ENCODE measurements at regions not wholly inside any gene's neighbourhood (a gene's known extent, or its start where the extent isn't known, plus 50 kb on each side); places are given as distances from the start of the nearest gene placed in this dataset.
"Not testable (repeated sequence)": the region's sequence is repeated elsewhere in the genome, so short reads cannot be mapped to it uniquely, and the experiment has no call there.

DNA sequence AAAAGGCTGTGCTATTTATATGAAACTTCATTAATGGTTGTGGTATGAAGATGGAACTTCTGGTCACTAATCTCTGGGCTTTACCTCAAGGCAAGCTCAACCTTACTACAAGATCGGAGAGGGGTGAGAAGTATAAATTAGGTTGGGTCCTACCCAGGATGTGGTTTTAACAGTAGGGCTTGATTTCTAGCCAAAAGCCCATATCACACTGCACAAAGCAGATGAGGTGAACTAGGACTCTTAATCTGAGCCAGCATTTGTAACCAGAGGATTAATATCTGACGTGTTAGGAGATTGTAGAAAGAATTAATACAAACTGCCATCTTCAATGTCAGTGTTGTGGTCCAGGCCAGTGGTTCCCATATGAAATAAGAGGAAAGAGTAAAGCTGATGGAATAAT, 86.4 kb upstream of the RGPD4 start:
- DNase-seq: no peak

DNA sequence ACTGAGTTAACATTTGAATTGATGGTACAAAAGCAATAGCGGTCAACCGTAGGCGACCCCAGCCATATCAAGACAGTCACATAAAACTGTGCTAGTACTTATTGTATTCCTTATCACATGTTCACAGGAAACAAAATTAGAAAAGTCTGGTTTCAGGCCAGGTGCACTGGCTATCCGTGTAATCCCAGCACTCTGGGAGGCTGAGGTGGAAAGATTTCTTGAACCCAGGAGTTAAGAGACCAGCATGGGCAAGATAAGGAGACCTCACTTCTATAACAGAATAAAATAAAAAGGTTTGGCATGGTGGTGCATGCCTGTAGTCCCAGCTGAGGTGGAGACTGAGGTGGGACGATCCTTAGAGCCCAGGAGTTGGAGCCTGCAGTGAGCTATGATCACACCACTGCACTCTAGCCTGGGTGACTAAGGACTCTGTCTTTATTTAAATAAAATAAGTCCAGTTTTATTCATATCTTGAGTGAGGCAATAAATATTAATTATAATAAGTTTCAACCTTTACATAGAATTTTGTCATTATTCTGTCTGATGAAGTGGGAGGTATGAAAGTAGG, 84.1 kb upstream of the RGPD4 start:
- DNase-seq: no peak

DNA sequence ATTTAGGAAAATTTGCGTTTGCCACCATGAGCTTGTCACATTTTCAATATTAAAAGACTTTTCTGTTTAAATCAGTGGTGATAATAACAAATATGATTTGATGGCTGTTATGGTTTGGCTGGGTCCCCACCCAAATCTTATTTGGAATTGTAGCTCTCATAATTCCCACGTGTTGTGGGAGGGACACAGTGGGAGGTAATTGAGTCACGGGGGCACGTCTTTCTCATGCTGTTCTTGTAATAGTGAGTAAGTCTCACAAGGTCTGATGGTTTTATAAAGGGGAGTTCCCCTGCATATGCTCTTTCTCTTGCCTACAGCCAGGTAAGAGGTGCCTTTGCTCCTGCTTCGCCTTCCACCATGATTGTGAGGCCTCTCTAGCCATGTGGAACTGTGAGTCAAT, 83.4 kb upstream of the RGPD4 start:
- no peak for DNase-seq

DNA sequence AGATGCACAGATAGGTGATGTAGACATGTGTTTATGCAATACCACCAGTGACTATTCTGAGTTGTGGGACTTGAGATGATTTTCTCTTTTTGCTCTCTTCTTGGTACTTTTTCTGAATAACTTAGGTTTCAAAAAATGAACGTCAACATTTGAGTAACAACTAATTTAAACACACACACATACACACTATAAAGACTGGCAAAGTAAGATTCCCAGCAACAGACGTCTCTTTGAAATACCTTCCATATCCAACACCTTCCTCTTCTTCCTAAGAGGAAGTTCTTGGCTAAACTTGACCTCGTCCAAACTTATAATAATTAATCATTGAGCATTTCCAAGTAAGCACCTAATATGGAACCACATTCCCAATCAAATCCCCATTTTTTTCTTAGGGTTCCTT, 81.6 kb upstream of the RGPD4 start:
- no peak for DNase-seq

DNA sequence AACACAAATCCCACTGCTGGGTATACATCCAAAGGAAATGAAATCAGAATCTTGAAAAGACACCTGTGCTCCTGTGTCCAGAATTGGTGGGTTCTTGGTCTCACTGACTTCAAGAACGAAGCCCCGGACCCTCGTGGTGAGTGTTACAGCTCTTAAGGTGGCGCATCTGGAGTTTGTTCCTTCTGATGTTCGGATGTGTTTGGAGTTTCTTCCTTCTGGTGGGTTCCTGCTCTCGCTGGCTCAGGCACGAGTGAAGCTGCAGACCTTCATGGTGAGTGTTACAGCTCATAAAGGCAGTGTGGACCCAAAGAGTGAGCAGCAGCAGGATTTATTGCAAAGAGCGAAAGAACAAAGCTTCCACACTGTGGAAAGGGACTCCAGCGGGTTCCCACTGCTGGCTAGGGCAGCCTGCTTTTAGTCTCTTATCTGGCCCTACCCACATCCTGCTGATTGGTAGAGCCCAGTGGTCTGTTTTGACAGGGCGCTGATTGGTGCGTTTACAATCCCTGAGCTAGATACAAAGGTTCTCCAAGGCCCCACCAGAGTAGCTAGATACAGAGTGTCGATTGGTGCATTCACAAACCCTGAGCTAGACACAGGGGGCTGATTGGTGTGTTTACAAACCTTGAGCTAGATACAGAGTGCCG, 80.0 kb upstream of the RGPD4 start:
- peak; percentile 70 for DNase-seq

DNA sequence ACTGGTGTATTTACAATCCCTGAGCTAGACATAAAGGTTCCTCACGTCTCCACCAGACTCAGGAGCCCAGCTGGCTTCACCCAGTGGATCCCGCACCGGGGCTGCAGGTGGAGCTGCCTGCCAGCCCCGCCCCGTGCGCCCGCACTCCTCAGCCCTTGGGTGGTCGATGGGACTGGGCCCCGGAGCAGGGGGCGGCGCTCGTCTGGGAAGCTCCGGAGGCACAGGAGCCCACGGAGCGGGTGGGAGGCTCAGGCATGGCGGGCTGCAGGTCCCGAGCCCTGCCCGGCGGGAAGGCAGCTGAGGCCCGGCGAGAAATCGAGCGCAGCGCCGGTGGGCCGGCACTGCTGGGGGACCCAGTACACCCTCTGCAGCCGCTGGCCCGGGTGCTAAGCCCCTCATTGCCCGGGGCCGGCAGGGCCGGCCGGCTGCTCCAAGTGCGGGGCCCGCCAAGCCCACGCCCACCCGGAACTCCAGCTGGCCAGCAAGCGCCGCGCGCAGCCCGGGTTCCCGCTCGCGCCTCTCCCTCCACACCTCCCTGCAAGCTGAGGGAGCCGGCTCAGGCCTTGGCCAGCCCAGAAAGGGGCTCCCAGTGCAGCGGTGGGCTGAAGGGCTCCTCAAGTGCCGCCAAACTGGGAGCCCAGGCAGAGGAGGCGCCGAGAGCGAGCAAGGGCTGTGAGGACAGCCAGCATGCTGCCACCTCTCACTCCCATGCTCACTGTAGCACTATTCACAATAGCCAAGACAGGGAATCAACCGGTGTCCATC, 79.3 kb upstream of the RGPD4 start:
- DNase-seq: peak; percentile 64

DNA sequence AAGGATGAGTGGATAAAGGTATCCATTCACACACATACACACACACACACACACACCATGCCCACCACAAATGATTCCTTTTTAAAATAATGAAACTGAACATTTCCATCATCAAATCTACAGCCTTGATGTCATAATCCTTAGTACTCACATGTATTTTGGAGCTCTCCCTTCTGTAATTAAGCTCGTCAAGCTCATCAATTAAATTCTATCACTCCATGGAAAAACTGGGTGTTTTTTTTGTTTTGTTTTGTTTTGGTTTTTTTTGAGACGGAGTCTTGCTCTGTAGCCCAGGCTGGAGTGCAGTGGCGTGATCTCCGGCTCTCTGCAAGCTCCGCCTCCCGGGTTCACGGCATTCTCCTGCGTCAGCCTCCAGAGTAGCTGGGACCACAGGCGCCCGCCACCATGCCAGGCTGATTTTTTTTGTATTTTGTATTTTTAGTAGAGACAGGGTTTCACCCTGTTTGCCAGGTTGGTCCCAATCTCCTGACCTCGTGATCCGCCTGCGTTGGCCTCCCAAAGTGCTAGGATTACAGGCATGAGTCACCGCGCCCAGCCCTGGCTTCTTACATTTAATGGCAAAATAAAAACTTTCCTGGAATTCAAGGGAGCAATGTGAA, 78.6 kb upstream of the RGPD4 start:
- peak; percentile 29 for DNase-seq

DNA sequence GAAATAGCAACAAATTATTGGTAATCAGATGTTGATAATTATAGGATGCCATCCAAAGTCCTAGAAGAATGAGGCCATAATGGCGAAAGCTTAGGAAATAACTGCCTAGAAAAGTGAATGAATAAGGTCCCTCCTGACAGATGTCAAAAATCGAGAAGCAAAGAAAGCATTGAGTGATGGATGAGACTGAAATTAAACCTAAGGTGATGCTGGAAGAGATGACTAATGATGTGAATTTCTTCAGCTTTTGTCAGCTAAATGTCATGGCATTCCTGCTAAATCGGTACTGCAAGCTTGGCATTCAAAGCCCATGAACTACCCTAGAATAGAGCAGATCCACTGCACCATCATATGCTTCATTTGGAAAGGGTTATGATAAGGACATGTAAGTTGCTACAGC, 74.8 kb upstream of the RGPD4 start:
- DNase-seq: no peak

DNA sequence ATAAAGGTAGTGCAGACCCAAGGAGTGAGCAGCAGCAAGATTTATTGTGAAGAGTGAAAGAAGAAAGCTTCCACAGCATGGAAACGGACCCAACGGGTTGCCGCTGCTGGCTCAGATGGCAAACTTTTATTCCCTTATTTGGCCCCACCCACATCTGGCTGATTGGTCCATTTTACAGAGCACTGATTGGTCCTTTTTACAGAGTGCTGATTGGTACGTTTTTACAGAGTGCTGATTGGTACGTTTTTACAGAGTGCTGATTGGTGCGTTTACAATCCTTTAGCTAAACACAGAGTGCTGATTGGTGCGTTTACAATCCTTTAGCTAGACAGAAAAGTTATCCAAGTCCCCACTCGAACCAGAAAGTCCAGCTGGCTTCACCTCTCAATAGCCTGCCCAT, 72.9 kb upstream of the RGPD4 start:
- not testable (repeated sequence) for DNase-seq

DNA sequence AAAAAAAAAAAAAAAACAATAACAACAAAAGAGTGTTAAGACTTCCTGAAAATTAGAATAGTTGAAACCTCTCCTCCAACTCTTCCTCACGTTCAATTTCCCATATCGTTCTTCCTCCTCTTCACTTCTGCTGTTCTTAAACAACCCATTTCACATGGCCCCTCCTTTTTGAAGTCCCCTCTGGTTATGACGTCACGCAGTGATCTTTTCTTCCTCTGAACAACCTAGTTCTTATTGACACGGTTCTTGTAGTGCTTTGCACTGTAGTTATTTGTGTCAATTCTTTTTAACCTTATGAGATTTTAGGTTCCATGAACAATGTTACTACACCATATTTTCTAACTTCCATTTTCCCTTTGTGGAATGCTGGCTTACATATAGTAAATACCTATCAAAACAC, 69.5 kb upstream of the RGPD4 start:
- DNase-seq: no peak

DNA sequence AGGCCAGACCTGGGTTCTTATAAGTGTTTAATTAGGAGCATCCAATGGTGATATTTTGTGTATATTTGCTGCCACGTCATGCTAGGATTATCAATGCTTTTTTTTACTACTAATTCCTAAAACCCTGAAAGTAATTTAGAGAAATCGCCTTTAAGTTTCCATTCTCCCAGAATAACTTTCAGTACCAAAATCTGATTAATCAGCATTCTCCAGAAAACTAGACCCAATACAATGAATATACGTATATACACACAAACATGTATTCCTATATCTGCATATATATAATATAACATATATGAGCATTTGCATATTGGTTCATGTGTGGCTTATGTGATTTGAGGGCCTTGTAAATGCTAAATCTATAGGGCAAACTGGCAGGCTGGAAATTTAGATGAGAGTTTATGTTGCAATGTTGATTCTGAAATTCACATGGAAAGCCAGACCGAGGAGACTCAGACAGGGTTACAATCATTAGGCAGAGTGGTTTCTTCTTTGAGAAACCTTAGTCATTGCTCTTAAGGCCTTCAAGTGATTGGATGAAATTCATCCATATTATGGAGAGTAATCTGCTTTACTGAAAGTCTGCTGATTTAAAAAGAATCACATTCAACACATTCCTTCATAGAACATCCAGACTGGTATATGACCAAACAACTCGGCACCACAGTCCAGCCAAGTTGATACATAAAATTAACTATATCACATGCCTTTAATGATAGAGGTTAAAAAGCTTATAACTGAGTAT, 65.9 kb upstream of the RGPD4 start:
- DNase-seq: no peak

DNA sequence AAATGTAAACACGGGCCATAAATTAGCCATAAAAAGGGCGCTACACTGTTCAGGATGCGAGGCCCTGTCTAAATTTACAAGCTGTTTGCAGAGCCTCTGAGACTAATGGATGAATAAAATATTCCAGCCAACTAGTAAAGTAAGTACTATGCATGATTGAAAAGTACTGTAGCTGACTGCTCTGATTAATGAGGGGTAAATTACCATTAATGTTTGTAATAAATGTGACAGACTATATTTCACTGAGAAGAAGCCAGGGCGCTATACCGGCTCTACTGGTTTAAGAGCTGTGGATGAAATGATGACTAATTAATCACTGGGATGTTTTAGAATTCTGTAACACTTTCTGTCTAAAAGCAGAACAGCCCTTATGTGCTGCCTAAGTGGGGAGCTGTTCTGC, 54.3 kb upstream of the RGPD4 start:
- no peak for DNase-seq

DNA sequence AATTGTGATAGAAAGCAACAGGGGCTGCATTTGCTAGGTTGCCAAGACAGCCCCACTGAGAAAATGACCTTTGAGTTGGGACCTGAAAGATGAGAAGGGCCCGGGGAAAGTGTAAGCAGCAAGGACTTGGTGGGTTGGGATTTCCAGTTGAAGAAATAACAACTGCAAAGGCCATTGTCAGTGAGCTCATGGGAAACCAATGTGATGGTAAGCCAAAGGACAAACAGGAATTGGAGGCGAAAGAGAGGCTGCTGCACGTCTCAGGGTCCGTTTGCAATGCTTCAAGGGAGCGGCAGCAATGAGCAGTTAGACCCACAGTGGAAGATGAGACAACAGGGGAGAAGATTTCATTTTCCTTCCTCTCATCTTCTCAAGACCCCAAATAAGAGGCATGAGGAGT, 51.5 kb upstream of the RGPD4 start:
- no peak for DNase-seq

DNA sequence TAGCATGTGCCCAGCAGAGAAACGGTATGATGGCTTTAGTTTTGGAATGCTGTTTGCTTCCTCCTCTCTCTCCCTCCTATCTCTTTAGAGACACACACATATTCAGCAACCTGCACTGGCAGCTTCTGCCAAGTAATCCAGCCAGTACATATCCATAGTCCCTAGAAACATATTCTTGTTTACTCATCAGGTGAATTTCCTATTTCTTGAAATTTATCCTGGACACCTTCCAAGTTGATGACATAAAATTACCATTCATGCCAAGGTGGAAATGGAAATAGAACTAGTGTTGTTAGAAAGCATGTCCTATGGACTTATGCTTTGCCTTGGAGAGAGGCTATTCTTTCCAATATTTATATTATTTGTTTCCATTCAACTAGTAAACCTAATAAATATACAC, 50.9 kb upstream of the RGPD4 start:
- DNase-seq: no peak

DNA sequence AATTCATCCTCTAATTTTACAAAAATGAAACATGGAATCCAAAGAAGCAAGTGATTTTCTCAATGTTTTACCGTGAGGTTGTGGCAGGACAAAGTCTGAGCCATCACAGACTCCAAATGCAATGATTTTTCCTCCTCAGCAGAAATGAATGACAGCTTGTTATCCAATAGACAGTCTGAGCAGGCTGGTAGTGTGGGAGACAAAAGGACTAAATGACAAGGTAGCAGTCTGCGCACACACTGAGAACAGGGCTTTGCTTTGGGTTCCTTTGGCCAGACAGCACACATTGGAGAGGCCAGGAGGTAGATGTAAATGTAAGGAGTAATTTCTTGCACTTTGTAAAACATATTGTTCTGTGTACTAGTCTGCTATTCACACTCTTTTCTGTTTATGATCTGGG, 50.3 kb upstream of the RGPD4 start:
- DNase-seq: no peak
